CD14-positive monocyte (primary cell): ENCODE measurements at regions not wholly inside any gene's neighbourhood (a gene's known extent, or its start where the extent isn't known, plus 50 kb on each side); places are given as distances from the start of the nearest gene placed in this dataset.
"Not testable (repeated sequence)": the region's sequence is repeated elsewhere in the genome, so short reads cannot be mapped to it uniquely, and the experiment has no call there.

Experiments
- DNase-seq, 3 donors: peaks; one replicate each; pipeline ENCODE4 v3.0.0-alpha.2; 2011 to 2022
- H2AFZ ChIP-seq: 2 replicates; pipeline ENCODE4 v1.6.0; 2012; ENCODE audit warnings: mild to moderate bottlenecking, low read depth, low read length, inconsistent platforms; ENCODE audit not compliant: insufficient read depth, poor library complexity, severe bottlenecking
- H3K27ac ChIP-seq, 2 donors: 1 replicate in 1 of 2; 2 replicates in 1 of 2; pipeline ENCODE4 v1.5.1; 2012 to 2013; ENCODE audit warnings: low read length in 2 of 2, control low read depth in 1 of 2, inconsistent platforms in 1 of 2, low read depth in 1 of 2, mild to moderate bottlenecking in 1 of 2
- H3K27me3 ChIP-seq, 2 donors: one replicate each; pipeline versions ENCODE4 v1.6.0 to v1.6.1; 2011 to 2013; ENCODE audit warnings: low read length in 2 of 2; ENCODE audit not compliant: control insufficient read depth in 2 of 2, insufficient read depth in 2 of 2
- H3K36me3 ChIP-seq, 2 donors: replicated peaks in 1 of 2; 1 replicate in 1 of 2; 2 replicates in 1 of 2; pipeline versions ENCODE4 v1.5.1 to v1.6.1; 2012 to 2013; ENCODE audit warnings: low read length in 2 of 2, control low read depth in 1 of 2, inconsistent platforms in 1 of 2, mild to moderate bottlenecking in 1 of 2; ENCODE audit not compliant: insufficient read depth in 2 of 2, control insufficient read depth in 1 of 2
- H3K4me1 ChIP-seq, 2 donors: 1 replicate in 1 of 2; 2 replicates in 1 of 2; pipeline versions ENCODE4 v1.5.1 to v1.6.1; 2012 to 2013; ENCODE audit warnings: low read length in 2 of 2, control low read depth in 1 of 2, inconsistent platforms in 1 of 2, mild to moderate bottlenecking in 1 of 2, moderate library complexity in 1 of 2; ENCODE audit not compliant: insufficient read depth in 2 of 2, control insufficient read depth in 1 of 2
- H3K4me2 ChIP-seq: replicated peaks from 2 replicates; pipeline ENCODE3; 2012; ENCODE audit warnings: low read length, moderate library complexity, mild to moderate bottlenecking; ENCODE audit not compliant: poor library complexity, severe bottlenecking; ENCODE audit errors: extremely low read depth
- H3K4me3 ChIP-seq, 3 experiments: fragments of 200-600 bp in 1 of 3; sonication (generic) in 1 of 3; replicated peaks in 1 of 3; 1 replicate in 2 of 3; 2 replicates in 1 of 3; pipeline ENCODE4 v1.5.1; 2011 to 2013; ENCODE audit warnings: low read length in 3 of 3, mild to moderate bottlenecking in 3 of 3, control low read depth in 2 of 3, low read depth in 2 of 3, inconsistent platforms in 1 of 3, moderate library complexity in 1 of 3
- H3K79me2 ChIP-seq: 2 replicates; pipeline ENCODE4 v1.6.0; 2012; ENCODE audit warnings: mild to moderate bottlenecking, control low read depth, inconsistent platforms, low read length, moderate library complexity; ENCODE audit not compliant: insufficient read depth
- H3K9ac ChIP-seq: 2 replicates; pipeline ENCODE4 v1.6.0; 2017; ENCODE audit warnings: low read length, mild to moderate bottlenecking; ENCODE audit not compliant: insufficient read depth, poor library complexity, severe bottlenecking
- H3K9me3 ChIP-seq, 2 donors: replicated peaks in 1 of 2; 1 replicate in 1 of 2; 2 replicates in 1 of 2; pipeline versions ENCODE4 v1.5.1 to v1.6.1; 2012 to 2013; ENCODE audit warnings: low read length in 2 of 2, control low read depth in 1 of 2; ENCODE audit not compliant: control insufficient read depth in 1 of 2, insufficient read depth in 1 of 2
- H4K20me1 ChIP-seq: 2 replicates; pipeline ENCODE4 v1.6.0; 2012; ENCODE audit warnings: mild to moderate bottlenecking, low read length, control low read depth, moderate library complexity; ENCODE audit not compliant: insufficient read depth
- H3K27ac Mint-ChIP-seq, 7 donors: one replicate each; pipeline ENCODE4 v1.8.0; 2020; ENCODE audit warnings: mild to moderate bottlenecking in 7 of 7, mixed read lengths in 7 of 7, moderate library complexity in 6 of 7, inconsistent platforms in 2 of 7
- H3K27me3 Mint-ChIP-seq, 3 donors: one replicate each; pipeline ENCODE4 v1.8.0; 2021 to 2022; ENCODE audit warnings: low read depth in 3 of 3, mild to moderate bottlenecking in 3 of 3, mixed read lengths in 3 of 3, moderate library complexity in 3 of 3, inconsistent platforms in 1 of 3
- H3K36me3 Mint-ChIP-seq, 2 donors: one replicate each; pipeline ENCODE4 v1.8.0; 2020; ENCODE audit warnings: mixed read lengths in 2 of 2, inconsistent platforms in 1 of 2, mild to moderate bottlenecking in 1 of 2
- H3K4me1 Mint-ChIP-seq: one replicate; pipeline ENCODE4 v1.8.0; 2020; ENCODE audit warnings: mild to moderate bottlenecking, mixed read lengths
- H3K4me3 Mint-ChIP-seq, 2 donors: one replicate each; pipeline ENCODE4 v1.8.0; 2020; ENCODE audit warnings: mild to moderate bottlenecking in 2 of 2, mixed read lengths in 2 of 2, moderate library complexity in 1 of 2
- H3K9me3 Mint-ChIP-seq, 7 donors: one replicate each; pipeline ENCODE4 v1.8.0; 2020 to 2022; ENCODE audit warnings: mixed read lengths in 7 of 7, mild to moderate bottlenecking in 6 of 7, moderate library complexity in 6 of 7, inconsistent platforms in 2 of 7
- CTCF ChIP-seq: fragments of 200-600 bp; IDR thresholded peaks from one replicate; pipeline ENCODE4 v1.8.0; 2022; ENCODE audit warnings: antibody characterized with exemption, mild to moderate bottlenecking
- WGBS: methylation state at CpG from one replicate; pipeline ENCODE4 v1.1.5; 2013; ENCODE audit warnings: missing lambda C conversion rate; ENCODE audit not compliant: insufficient coverage; 5-methylcytosine and 5-hydroxymethylcytosine counted together
- intact Hi-C, 2 donors: fragments of 100-400 bp; cut with micrococcal nuclease; formaldehyde crosslinking; loops; one replicate each; pipeline versions ENCODE4 v1.15.0 to v1.15.1; 2023

GRCh38 chr6:21946298-21946783, 350.5 kb downstream of the PRL start:
- no peaks in the 10 kb centered on the region for H3K36me3 Mint-ChIP-seq
- Histone ChIP-seq H2AFZ (no peak overlapping the region), H3K4me2 (no peak overlapping the region), H3K4me1 (peaks cover 0 to 6% of the 10 kb centered on the region in 2 donors), H3K36me3 (no peaks in the 10 kb centered on the region), H3K79me2 (no peaks in the 10 kb centered on the region), H3K4me3 (no peak overlapping the region), H3K27me3 (no peaks in the 10 kb centered on the region), H3K9me3 (no peaks in the 10 kb centered on the region), H3K9ac (no peak overlapping the region), H4K20me1 (no peaks in the 10 kb centered on the region), H3K27ac (no peak overlapping the region)
- no peak overlapping the region for H3K4me3 Mint-ChIP-seq
- no peaks in the 10 kb centered on the region for H3K27me3 Mint-ChIP-seq
- 83% methylated on average over 2 of the region's 4 CpGs for WGBS
- intact Hi-C loops, result no loop called here
- no peak for DNase-seq
- peaks cover 0 to 2% (median 0%) of the 10 kb centered on the region in 7 donors for H3K9me3 Mint-ChIP-seq
- H3K4me1 Mint-ChIP-seq, result peaks cover 13% of the 10 kb centered on the region
- no peak for TF ChIP-seq CTCF
- no peak overlapping the region for H3K27ac Mint-ChIP-seq

- H3K36me3 Mint-ChIP-seq, H3K27ac Mint-ChIP-seq, H3K79me2 ChIP-seq, DNase-seq, H3K9me3 ChIP-seq, H3K9me3 Mint-ChIP-seq, H3K4me2 ChIP-seq, H3K36me3 ChIP-seq, H3K27me3 Mint-ChIP-seq, H2AFZ ChIP-seq, H3K4me3 ChIP-seq, H3K27ac ChIP-seq, H4K20me1 ChIP-seq, H3K9ac ChIP-seq, H3K4me3 Mint-ChIP-seq, H3K4me1 ChIP-seq, H3K27me3 ChIP-seq, intact Hi-C loops: not testable (repeated sequence)
- peaks cover 13% of the 10 kb centered on the region for H3K4me1 Mint-ChIP-seq
- WGBS, result 86% methylated on average over 2 of the region's 3 CpGs
Measured at GRCh38 chr6:21947227-21947626, 349.6 kb downstream of the PRL start.
